ENCODE measurements at regions not wholly inside any gene's neighbourhood (a gene's known extent, or its start where the extent isn't known, plus 50 kb on each side); places are given as distances from the start of the nearest gene placed in this dataset.
A peak's percentile ranks its signal among the peaks of the same experiment; 100 is the strongest.

- Histone ChIP-seq H3K27me3 (ENCODE audit: control insufficient read depth, insufficient read depth, low read length) (no peaks in the 10 kb centered on the region), H3K4me1 (ENCODE audit: control insufficient read depth, insufficient read depth, low read length) (0 out of 2 replicates have a peak, but pooled peaks cover 3% of the 10 kb centered on the region), H3K9me3 (ENCODE audit: control insufficient read depth, insufficient read depth, low read depth, low read length) (no peaks in the 10 kb centered on the region), H3K4me3 (ENCODE audit: low read depth in 2 of 2, low read length in 2 of 2) (no peak overlapping the region), H3K36me3 (ENCODE audit: control insufficient read depth, insufficient read depth, low read length) (no peaks in the 10 kb centered on the region), H3K27ac (ENCODE audit: low read length) (no peak overlapping the region)
- no peak for TF ChIP-seq CTCF (IDR thresholded peaks at IDR 0.05)
- no peak for TF ChIP-seq POLR2AphosphoS5 (IDR thresholded peaks at IDR 0.05; ENCODE audit: low read depth, low read length)
- no peak for TF ChIP-seq REST (IDR thresholded peaks at IDR 0.05; ENCODE audit: insufficient read depth in 1 of 2, low read depth in 2 of 2, low read length in 1 of 2)
- TF ChIP-seq SIN3A (IDR thresholded peaks at IDR 0.05; ENCODE audit: borderline replicate concordance, insufficient read depth, low read depth, low read length), result no peak
- no peak for TF ChIP-seq TCF7L2 (IDR thresholded peaks at IDR 0.05; ENCODE audit: low read depth, low read length)
- ChIA-PET CTCF (no interaction called here), POLR2A (interaction anchor here (0.6 kb wide), 1 partner anchor 568 kb away, joined by 3 read pairs; no protein-coding TSS in a partner anchor)
- no peak for DNase-seq (ENCODE audit: low read depth, low spot score)
- no TSS peak for BruUV-seq (replicated peaks)
- in situ Hi-C loops (cut with HindIII; ENCODE audit: low pct_unique_long_range_greater_than_20kb, low sequenced_read_pairs) (no loop called here), intact Hi-C loops (cut with micrococcal nuclease; ENCODE audit: unreplicated experiment) (no loop called here)
- ATAC-seq, result peak; percentile 65; the same call in 1 of the 2 replicates
These were observed 96.0 kb upstream of the BDNF start for GRCh38 chr11:27795955-27796861.

GRCh38 chr11:27786864-27787263, 86.6 kb upstream of the BDNF start:
- no peaks in the 10 kb centered on the region for H3K36me3 ChIP-seq (ENCODE audit: control insufficient read depth, insufficient read depth, low read length)
- DNase-seq (ENCODE audit: low read depth, low spot score), result no peak
- ATAC-seq, result no peak
- ChIA-PET POLR2A (no interaction called here), CTCF (no interaction called here)
- no peak for TF ChIP-seq REST (IDR thresholded peaks at IDR 0.05; ENCODE audit: insufficient read depth in 1 of 2, low read depth in 2 of 2, low read length in 1 of 2)
- no peak for TF ChIP-seq POLR2AphosphoS5 (IDR thresholded peaks at IDR 0.05; ENCODE audit: low read depth, low read length)
- no peak for TF ChIP-seq TCF7L2 (IDR thresholded peaks at IDR 0.05; ENCODE audit: low read depth, low read length)
- TF ChIP-seq SIN3A (IDR thresholded peaks at IDR 0.05; ENCODE audit: borderline replicate concordance, insufficient read depth, low read depth, low read length), result no peak
- no peak for TF ChIP-seq CTCF (IDR thresholded peaks at IDR 0.05)
- intact Hi-C loops (cut with micrococcal nuclease; ENCODE audit: unreplicated experiment), result no loop called here
- no peaks in the 10 kb centered on the region for H3K27me3 ChIP-seq (ENCODE audit: control insufficient read depth, insufficient read depth, low read length)
- no peaks in the 10 kb centered on the region for H3K4me1 ChIP-seq (ENCODE audit: control insufficient read depth, insufficient read depth, low read length)
- BruUV-seq (replicated peaks), result no TSS peak
- H3K9me3 ChIP-seq (ENCODE audit: control insufficient read depth, insufficient read depth, low read depth, low read length), result no peaks in the 10 kb centered on the region
- in situ Hi-C loops (cut with HindIII; ENCODE audit: low pct_unique_long_range_greater_than_20kb, low sequenced_read_pairs), result no loop called here
- no peak overlapping the region for H3K27ac ChIP-seq (ENCODE audit: low read length)
- H3K4me3 ChIP-seq (ENCODE audit: low read depth in 2 of 2, low read length in 2 of 2), result no peak overlapping the region
